H9 (cell line): ENCODE measurements at regions not wholly inside any gene's neighbourhood (a gene's known extent, or its start where the extent isn't known, plus 50 kb on each side); places are given as distances from the start of the nearest gene placed in this dataset.

Experiments used
- DNase-seq: peaks from one replicate; pipeline ENCODE4 v3.0.0-alpha.2; 2017
- H2AFZ ChIP-seq: one replicate; pipeline ENCODE4 v1.6.1; 2013; ENCODE audit warnings: mild to moderate bottlenecking, low read length, control low read depth, moderate library complexity
- H2AK5ac ChIP-seq: 2 replicates; pipeline ENCODE4 v1.6.1; 2013; ENCODE audit warnings: low read length, control low read depth, mixed read lengths; ENCODE audit not compliant: insufficient read length
- H2BK120ac ChIP-seq: one replicate; pipeline ENCODE4 v1.6.1; 2013; ENCODE audit warnings: low read depth, mild to moderate bottlenecking, low read length, control low read depth, inconsistent platforms; ENCODE audit not compliant: poor library complexity, severe bottlenecking
- H2BK12ac ChIP-seq: 2 replicates; pipeline ENCODE4 v1.6.1; 2013; ENCODE audit warnings: low read length, control low read depth, mixed read lengths, low read depth; ENCODE audit not compliant: insufficient read length
- H2BK15ac ChIP-seq: 2 replicates; pipeline ENCODE4 v1.6.1; 2013; ENCODE audit warnings: low read depth, low read length, control low read depth
- H2BK20ac ChIP-seq: one replicate; pipeline ENCODE4 v1.6.1; 2013; ENCODE audit warnings: low read depth, mild to moderate bottlenecking, low read length, control low read depth, inconsistent platforms; ENCODE audit not compliant: poor library complexity, severe bottlenecking
- H2BK5ac ChIP-seq: 2 replicates; pipeline ENCODE4 v1.6.1; 2013; ENCODE audit warnings: low read length, control low read depth, mixed read lengths; ENCODE audit not compliant: insufficient read length
- H3K14ac ChIP-seq: 2 replicates; pipeline ENCODE4 v1.6.1; 2013; ENCODE audit warnings: low read length, control low read depth; ENCODE audit not compliant: insufficient read depth
- H3K18ac ChIP-seq: 2 replicates; pipeline ENCODE4 v1.6.1; 2013; ENCODE audit warnings: low read depth, mild to moderate bottlenecking, mixed read lengths, low read length, control low read depth; ENCODE audit not compliant: insufficient read length
- H3K23ac ChIP-seq: 2 replicates; pipeline ENCODE4 v1.6.1; 2013; ENCODE audit warnings: low read length, control low read depth, mixed read lengths, low read depth; ENCODE audit not compliant: insufficient read length
- H3K23me2 ChIP-seq: 2 replicates; pipeline ENCODE4 v1.6.1; 2013; ENCODE audit warnings: low read depth, mild to moderate bottlenecking, mixed read lengths, low read length, control low read depth; ENCODE audit not compliant: insufficient read length, poor library complexity, severe bottlenecking
- H3K27ac ChIP-seq: 2 replicates; pipeline ENCODE4 v1.5.1; 2013; ENCODE audit warnings: low read length, control low read depth, mixed read lengths, low read depth; ENCODE audit not compliant: insufficient read length
- H3K27me3 ChIP-seq: 2 replicates; pipeline ENCODE4 v1.6.1; 2013; ENCODE audit warnings: low read length, control low read depth, inconsistent platforms; ENCODE audit not compliant: insufficient read depth
- H3K4ac ChIP-seq: 2 replicates; pipeline ENCODE4 v1.6.1; 2013; ENCODE audit warnings: low read depth, mild to moderate bottlenecking, control low read depth, inconsistent platforms, low read length, moderate library complexity
- H3K4me1 ChIP-seq: 2 replicates; pipeline ENCODE4 v1.6.1; 2013; ENCODE audit warnings: low read length, control low read depth, inconsistent platforms; ENCODE audit not compliant: insufficient read depth
- H3K4me2 ChIP-seq: 2 replicates; pipeline ENCODE4 v1.6.1; 2013; ENCODE audit warnings: low read length, control low read depth, mixed read lengths; ENCODE audit not compliant: insufficient read length, insufficient read depth
- H3K56ac ChIP-seq: 2 replicates; pipeline ENCODE4 v1.6.1; 2013; ENCODE audit warnings: low read depth, mild to moderate bottlenecking, mixed read lengths, low read length, control low read depth; ENCODE audit not compliant: insufficient read length
- H3K79me1 ChIP-seq: 2 replicates; pipeline ENCODE4 v1.6.1; 2013; ENCODE audit warnings: low read depth, mild to moderate bottlenecking, moderate library complexity, low read length, control low read depth, inconsistent platforms; ENCODE audit not compliant: insufficient read depth, poor library complexity, severe bottlenecking
- H3K79me2 ChIP-seq: 2 replicates; pipeline ENCODE4 v1.6.1; 2013; ENCODE audit warnings: low read length, control low read depth, inconsistent platforms; ENCODE audit not compliant: insufficient read depth
- H3K9ac ChIP-seq: 2 replicates; pipeline ENCODE4 v1.6.1; 2013; ENCODE audit warnings: low read length, control low read depth, mixed read lengths; ENCODE audit not compliant: insufficient read length; ENCODE audit errors: extremely low read depth
- H3K9me3 ChIP-seq: one replicate; pipeline ENCODE4 v1.6.1; 2013; ENCODE audit warnings: low read depth, low read length, inconsistent platforms; ENCODE audit not compliant: control insufficient read depth
- H3T11ph ChIP-seq: one replicate; pipeline ENCODE4 v1.6.1; 2013; ENCODE audit warnings: mild to moderate bottlenecking, low read length, control low read depth, inconsistent platforms
- H4K20me1 ChIP-seq: one replicate; pipeline ENCODE4 v1.6.1; 2013; ENCODE audit not compliant: control insufficient read depth, insufficient read length, insufficient read depth
- H4K5ac ChIP-seq: 2 replicates; pipeline ENCODE4 v1.6.1; 2013; ENCODE audit warnings: low read depth, mild to moderate bottlenecking, mixed read lengths, low read length, control low read depth; ENCODE audit not compliant: insufficient read length
- H4K8ac ChIP-seq: replicated peaks from 2 replicates; pipeline ENCODE4 v1.6.1; 2013; ENCODE audit warnings: low read length, control low read depth, mixed read lengths, low read depth; ENCODE audit not compliant: insufficient read length
- H4K91ac ChIP-seq: 2 replicates; pipeline ENCODE4 v1.6.1; 2013; ENCODE audit warnings: low read depth, mild to moderate bottlenecking, moderate library complexity, mixed read lengths, low read length, control low read depth; ENCODE audit not compliant: insufficient read length
- H3K27ac Mint-ChIP-seq, 3 experiments: 2 replicates in 2 of 3; 3 replicates in 1 of 3; pipeline ENCODE4 v1.8.0; 2020 to 2021; ENCODE audit warnings: mixed read lengths in 3 of 3, mild to moderate bottlenecking in 1 of 3, moderate library complexity in 1 of 3
- H3K27me3 Mint-ChIP-seq: 2 replicates; pipeline ENCODE4 v1.8.0; 2021; ENCODE audit warnings: low read depth, mild to moderate bottlenecking, moderate library complexity, mixed read lengths
- H3K36me3 Mint-ChIP-seq, 3 experiments: 2 replicates in 2 of 3; 3 replicates in 1 of 3; pipeline ENCODE4 v1.8.0; 2020 to 2021; ENCODE audit warnings: low read depth in 3 of 3, mixed read lengths in 3 of 3; ENCODE audit not compliant: insufficient read depth in 1 of 3
- H3K4me1 Mint-ChIP-seq, 2 experiments: 2 replicates each; pipeline ENCODE4 v1.8.0; 2020; ENCODE audit warnings: mixed read lengths in 2 of 2
- H3K4me3 Mint-ChIP-seq, 2 experiments: 2 replicates in 1 of 2; 3 replicates in 1 of 2; pipeline ENCODE4 v1.8.0; 2020 to 2021; ENCODE audit warnings: mild to moderate bottlenecking in 2 of 2, mixed read lengths in 2 of 2, moderate library complexity in 1 of 2
- H3K9me3 Mint-ChIP-seq, 2 experiments: 2 replicates in 1 of 2; 3 replicates in 1 of 2; pipeline ENCODE4 v1.8.0; 2020; ENCODE audit warnings: mild to moderate bottlenecking in 2 of 2, mixed read lengths in 2 of 2, moderate library complexity in 1 of 2
- CTCF ChIP-seq: fragments of 200-600 bp; sonication (generic); conservative IDR thresholded peaks from 3 replicates; pipeline ENCODE4 v1.8.0; 2021; ENCODE audit warnings: antibody characterized with exemption, mild to moderate bottlenecking

GRCh38 chr5:126280846-126281245 is 142.4 kb upstream of the GRAMD2B start:
- Histone ChIP-seq H3K23ac (no peak overlapping the region), H4K91ac (no peak overlapping the region), H2AK5ac (no peak overlapping the region), H3K23me2 (no peaks in the 10 kb centered on the region), H3K27ac (no peak overlapping the region), H2BK12ac (no peak overlapping the region), H3K4ac (no peak overlapping the region), H3K79me1 (no peaks in the 10 kb centered on the region), H3K9ac (no peak overlapping the region), H3K18ac (no peak overlapping the region), H3K9me3 (no peaks in the 10 kb centered on the region), H2AFZ (no peak overlapping the region), H2BK120ac (no peak overlapping the region), H3K4me2 (no peak overlapping the region), H2BK15ac (no peak overlapping the region), H3K14ac (no peak overlapping the region), H4K8ac (no peak overlapping the region), H3T11ph (no peak overlapping the region), H4K20me1 (no peaks in the 10 kb centered on the region), H3K79me2 (no peaks in the 10 kb centered on the region), H3K56ac (no peak overlapping the region), H3K4me1 (peaks cover 1% of the 10 kb centered on the region; the same call in 1 of the 2 replicates), H4K5ac (no peak overlapping the region), H2BK20ac (no peak overlapping the region), H2BK5ac (no peak overlapping the region), H3K27me3 (no peaks in the 10 kb centered on the region)
- no peaks in the 10 kb centered on the region for H3K36me3 Mint-ChIP-seq
- no peak for DNase-seq
- peaks cover 1% of the 10 kb centered on the region; the same call in 1 of the 2 replicates for H3K27me3 Mint-ChIP-seq
- no peak overlapping the region for H3K4me3 Mint-ChIP-seq
- no peak overlapping the region for H3K27ac Mint-ChIP-seq
- peaks cover 6 to 9% of the 10 kb centered on the region in 2 experiments for H3K4me1 Mint-ChIP-seq
- no peak for TF ChIP-seq CTCF
- no peaks in the 10 kb centered on the region for H3K9me3 Mint-ChIP-seq
